Esophagus squamous epithelium (tissue), 4 donors: ENCODE measurements at regions not wholly inside any gene's neighbourhood (a gene's known extent, or its start where the extent isn't known, plus 50 kb on each side); places are given as distances from the start of the nearest gene placed in this dataset.

Experiments
- POLR2A ChIP-seq, 4 donors: fragments of 450-650 bp; IDR thresholded peaks; one replicate each; pipeline ENCODE4 v1.6.1; 2017; ENCODE audit warnings: antibody characterized with exemption in 4 of 4, mild to moderate bottlenecking in 4 of 4, moderate library complexity in 3 of 4
- TF ChIP-seq, protein P1 (sequence below), 6 experiments: fragments of 450-650 bp in 4 of 6; fragments of 200-600 bp in 2 of 6; sonication (generic) in 2 of 6; IDR thresholded peaks; one replicate each; pipeline ENCODE4 v1.5.1; 2016 to 2019; ENCODE audit warnings: antibody characterized with exemption in 6 of 6, mild to moderate bottlenecking in 4 of 6, moderate library complexity in 4 of 6

DNA sequence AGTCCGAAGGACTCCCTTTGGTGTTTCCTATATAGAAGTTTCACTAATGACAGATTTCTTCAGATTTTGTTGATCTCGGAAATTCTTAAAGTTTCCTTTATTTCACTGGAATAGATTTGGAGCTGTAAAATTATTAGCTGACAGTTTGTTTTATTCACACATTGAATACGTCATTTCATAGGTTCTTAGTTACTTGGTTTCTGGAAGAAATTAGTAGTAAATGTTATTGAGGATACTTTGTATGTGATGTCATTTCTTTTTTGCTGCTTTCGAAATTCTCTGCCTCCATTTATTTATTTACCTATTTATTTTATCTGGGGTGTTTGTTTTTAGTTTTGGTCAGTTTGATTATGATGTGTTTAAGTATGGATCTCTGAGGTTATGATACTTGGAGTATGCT lies 1205.9 kb upstream of the GYPC start:
- TF ChIP-seq, protein P1, sequence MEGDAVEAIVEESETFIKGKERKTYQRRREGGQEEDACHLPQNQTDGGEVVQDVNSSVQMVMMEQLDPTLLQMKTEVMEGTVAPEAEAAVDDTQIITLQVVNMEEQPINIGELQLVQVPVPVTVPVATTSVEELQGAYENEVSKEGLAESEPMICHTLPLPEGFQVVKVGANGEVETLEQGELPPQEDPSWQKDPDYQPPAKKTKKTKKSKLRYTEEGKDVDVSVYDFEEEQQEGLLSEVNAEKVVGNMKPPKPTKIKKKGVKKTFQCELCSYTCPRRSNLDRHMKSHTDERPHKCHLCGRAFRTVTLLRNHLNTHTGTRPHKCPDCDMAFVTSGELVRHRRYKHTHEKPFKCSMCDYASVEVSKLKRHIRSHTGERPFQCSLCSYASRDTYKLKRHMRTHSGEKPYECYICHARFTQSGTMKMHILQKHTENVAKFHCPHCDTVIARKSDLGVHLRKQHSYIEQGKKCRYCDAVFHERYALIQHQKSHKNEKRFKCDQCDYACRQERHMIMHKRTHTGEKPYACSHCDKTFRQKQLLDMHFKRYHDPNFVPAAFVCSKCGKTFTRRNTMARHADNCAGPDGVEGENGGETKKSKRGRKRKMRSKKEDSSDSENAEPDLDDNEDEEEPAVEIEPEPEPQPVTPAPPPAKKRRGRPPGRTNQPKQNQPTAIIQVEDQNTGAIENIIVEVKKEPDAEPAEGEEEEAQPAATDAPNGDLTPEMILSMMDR (IDR thresholded peaks at IDR 0.05), result no peak
- no peak for TF ChIP-seq POLR2A (IDR thresholded peaks at IDR 0.05)
